Tibial nerve (tissue), 4 donors: ENCODE measurements at regions not wholly inside any gene's neighbourhood (a gene's known extent, or its start where the extent isn't known, plus 50 kb on each side); places are given as distances from the start of the nearest gene placed in this dataset.
"Not testable (repeated sequence)": the region's sequence is repeated elsewhere in the genome, so short reads cannot be mapped to it uniquely, and the experiment has no call there.

Experiments used
- DNase-seq, 2 donors: peaks; one replicate each; pipeline ENCODE4 v3.0.0-alpha.2; 2019; ENCODE audit warnings: low spot score in 2 of 2
- H3K27ac ChIP-seq, 4 donors: fragments of 200-600 bp; sonication (generic) in 3 of 4; one replicate each; pipeline ENCODE4 v1.5.1; 2017 to 2019; ENCODE audit warnings: mild to moderate bottlenecking in 1 of 4
- H3K27me3 ChIP-seq, 2 donors: fragments of 200-600 bp; sonication (generic) in 1 of 2; one replicate each; pipeline versions ENCODE4 v1.5.1 to v1.6.0; 2017 to 2019
- H3K36me3 ChIP-seq, 3 donors: fragments of 200-600 bp; sonication (generic); one replicate each; pipeline ENCODE4 v1.5.1; 2018 to 2019
- H3K4me1 ChIP-seq, 4 donors: fragments of 200-600 bp; sonication (generic) in 3 of 4; one replicate each; pipeline ENCODE4 v1.5.1; 2017 to 2019
- H3K4me3 ChIP-seq, 4 donors: fragments of 200-600 bp; sonication (generic) in 3 of 4; one replicate each; pipeline ENCODE4 v1.5.1; 2017 to 2019; ENCODE audit warnings: mild to moderate bottlenecking in 1 of 4, moderate library complexity in 1 of 4
- H3K9me3 ChIP-seq, 4 donors: fragments of 200-600 bp; sonication (generic) in 3 of 4; one replicate each; pipeline ENCODE4 v1.5.1; 2017 to 2019
- CTCF ChIP-seq, 5 experiments: fragments of 200-600 bp in 3 of 5; fragments of 450-650 bp in 2 of 5; sonication (generic) in 3 of 5; IDR thresholded peaks; one replicate each; pipeline ENCODE4 v1.5.1; 2016 to 2019; ENCODE audit warnings: antibody characterized with exemption in 5 of 5, mild to moderate bottlenecking in 3 of 5, moderate library complexity in 2 of 5
- EP300 ChIP-seq, 2 donors: sonication (generic); formaldehyde crosslinking; IDR thresholded peaks; one replicate each; pipeline ENCODE4 v1.6.1; 2017; ENCODE audit warnings: antibody characterized with exemption in 2 of 2, mild to moderate bottlenecking in 1 of 2
- POLR2A ChIP-seq, 2 donors: fragments of 450-650 bp; IDR thresholded peaks; one replicate each; pipeline ENCODE4 v1.6.1; 2017; ENCODE audit warnings: antibody characterized with exemption in 2 of 2, mild to moderate bottlenecking in 2 of 2, moderate library complexity in 2 of 2
- WGBS, 2 donors: methylation state at CpG; one replicate each; pipeline ENCODE4 v1.1.5; 2018; 5-methylcytosine and 5-hydroxymethylcytosine counted together

DNA sequence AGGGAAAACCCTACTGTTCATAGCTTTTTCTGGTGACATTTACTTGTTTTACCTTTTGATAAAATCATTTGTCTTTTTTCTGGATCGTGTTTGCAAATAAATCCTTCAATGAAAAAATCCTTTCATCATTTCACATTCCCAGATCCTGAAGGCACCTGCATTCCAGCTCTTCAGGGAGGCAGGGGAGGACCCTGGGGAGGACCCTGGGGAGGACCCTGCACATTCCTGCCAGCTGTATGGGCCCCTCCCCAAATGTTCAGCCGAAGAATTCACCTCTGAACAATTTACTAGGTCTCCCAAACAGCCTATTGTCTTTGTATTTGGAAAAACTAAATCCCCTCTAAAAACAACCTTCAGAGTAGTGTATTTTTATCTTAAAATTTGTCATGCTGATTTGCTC lies 558.4 kb upstream of the ID2 start:
- peaks cover 0 to 32% (median 0%) of the 10 kb centered on the region in 4 donors for H3K4me1 ChIP-seq
- no peak overlapping the region for H3K4me3 ChIP-seq
- WGBS, 2 donors: 58 to 63% methylated on average over 2 of the region's 2 CpGs
- no peaks in the 10 kb centered on the region for H3K27me3 ChIP-seq
- no peak overlapping the region for H3K27ac ChIP-seq
- H3K36me3 ChIP-seq: no peaks in the 10 kb centered on the region
- TF ChIP-seq CTCF (IDR thresholded peaks at IDR 0.05): no peak
- TF ChIP-seq POLR2A (IDR thresholded peaks at IDR 0.05): no peak
- no peak for TF ChIP-seq EP300 (IDR thresholded peaks at IDR 0.05)
- H3K9me3 ChIP-seq: no peaks in the 10 kb centered on the region
- DNase-seq: no peak

- WGBS, 2 donors: 47 to 61% methylated on average over 12 of the region's 12 CpGs
- peak overlapping the region in 1 of 4 donors; percentile 47 for H3K27ac ChIP-seq
These were observed 555.8 kb upstream of the ID2 start for GRCh38 chr2:8125741-8126711.

GRCh38 chr2:8126783-8127182 lies 555.1 kb upstream of the ID2 start:
- H3K36me3 ChIP-seq: no peaks in the 10 kb centered on the region
- no peaks in the 10 kb centered on the region for H3K27me3 ChIP-seq
- no peak for DNase-seq
- H3K27ac ChIP-seq: no peak overlapping the region
- no peak overlapping the region for H3K4me3 ChIP-seq
- peaks cover 0 to 2% (median 0%) of the 10 kb centered on the region in 4 donors for H3K9me3 ChIP-seq
- TF ChIP-seq EP300 (IDR thresholded peaks at IDR 0.05): no peak
- no peak for TF ChIP-seq POLR2A (IDR thresholded peaks at IDR 0.05)
- TF ChIP-seq CTCF (IDR thresholded peaks at IDR 0.05): no peak
- H3K4me1 ChIP-seq: peaks cover 0 to 5% (median 0%) of the 10 kb centered on the region in 4 donors
- WGBS, 2 donors: 89 to 90% methylated on average over 3 of the region's 3 CpGs

More at GRCh38 chr2:8125741-8126711, 555.8 kb upstream of the ID2 start:
- Histone ChIP-seq H3K9me3 (peaks cover 0 to 2% (median 0%) of the 10 kb centered on the region in 4 donors), H3K4me1 (peaks cover 0 to 12% (median 0%) of the 10 kb centered on the region in 4 donors), H3K36me3 (no peaks in the 10 kb centered on the region), H3K27me3 (no peaks in the 10 kb centered on the region), H3K4me3 (no peak overlapping the region)
- no peak for DNase-seq
- TF ChIP-seq EP300 (IDR thresholded peaks at IDR 0.05) (peak in 1 of 2 donors; percentile 56), POLR2A (IDR thresholded peaks at IDR 0.05) (no peak)

DNA sequence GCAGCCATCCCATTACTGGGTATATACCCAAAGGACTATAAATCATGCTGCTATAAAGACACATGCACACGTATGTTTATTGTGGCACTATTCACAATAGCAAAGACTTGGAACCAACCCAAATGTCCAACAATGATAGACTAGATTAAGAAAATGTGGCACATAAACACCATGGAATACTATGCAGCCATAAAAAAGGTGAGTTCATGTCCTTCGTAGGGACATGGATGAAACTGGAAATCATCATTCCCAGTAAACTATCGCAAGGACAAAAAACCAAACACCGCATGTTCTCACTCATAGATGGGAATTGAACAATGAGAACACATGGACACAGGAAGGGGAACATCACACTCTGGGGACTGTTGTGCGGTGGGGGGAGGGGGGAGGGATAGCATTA lies 550.4 kb upstream of the ID2 start:
- H3K27me3 ChIP-seq, H3K36me3 ChIP-seq, H3K4me3 ChIP-seq, H3K9me3 ChIP-seq, DNase-seq, H3K27ac ChIP-seq, H3K4me1 ChIP-seq: not testable (repeated sequence)
- WGBS, 2 donors: 91 to 93% methylated on average over 5 of the region's 5 CpGs

- peaks cover 0 to 2% (median 0%) of the 10 kb centered on the region in 4 donors for H3K9me3 ChIP-seq
- no peak for DNase-seq
- H3K27me3 ChIP-seq: no peaks in the 10 kb centered on the region
- 71 to 75% methylated on average over 13 to 14 of the region's 14 CpGs for WGBS, 2 donors
- H3K4me3 ChIP-seq: no peak overlapping the region
- no peaks in the 10 kb centered on the region for H3K36me3 ChIP-seq
- H3K27ac ChIP-seq: no peak overlapping the region
- TF ChIP-seq POLR2A (IDR thresholded peaks at IDR 0.05): no peak
- no peak for TF ChIP-seq CTCF (IDR thresholded peaks at IDR 0.05)
- no peak for TF ChIP-seq EP300 (IDR thresholded peaks at IDR 0.05)
- no peaks in the 10 kb centered on the region for H3K4me1 ChIP-seq
These were observed 549.5 kb upstream of the ID2 start for GRCh38 chr2:8132351-8132831.

DNA sequence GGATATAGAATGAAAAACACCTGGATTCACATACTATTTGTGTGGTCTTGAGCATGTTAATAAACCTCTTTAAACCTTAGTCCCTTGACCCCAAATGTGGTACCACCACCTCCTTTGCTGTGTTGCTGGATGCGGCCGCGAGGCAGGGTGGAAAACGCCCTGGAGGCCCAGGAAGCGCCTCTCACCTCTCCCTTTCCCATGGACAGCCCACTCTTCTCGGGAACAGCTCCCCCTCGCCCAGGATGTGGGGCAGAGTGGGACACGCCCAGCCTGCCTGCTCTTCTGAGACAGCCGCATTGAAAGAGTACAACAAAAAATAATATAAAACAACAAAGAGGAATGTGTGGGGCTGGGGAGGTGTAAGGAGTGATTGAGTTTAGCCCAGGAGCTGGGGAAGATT lies 549.0 kb upstream of the ID2 start:
- H3K4me3 ChIP-seq: no peak overlapping the region
- DNase-seq: no peak
- no peaks in the 10 kb centered on the region for H3K36me3 ChIP-seq
- WGBS, 2 donors: 66 to 73% methylated on average over 9 of the region's 9 CpGs
- no peaks in the 10 kb centered on the region for H3K4me1 ChIP-seq
- no peak overlapping the region for H3K27ac ChIP-seq
- H3K27me3 ChIP-seq: no peaks in the 10 kb centered on the region
- TF ChIP-seq EP300 (IDR thresholded peaks at IDR 0.05) (no peak), CTCF (IDR thresholded peaks at IDR 0.05) (no peak), POLR2A (IDR thresholded peaks at IDR 0.05) (no peak)
- peaks cover 0 to 2% (median 0%) of the 10 kb centered on the region in 4 donors for H3K9me3 ChIP-seq
